ENCODE measurements at regions not wholly inside any gene's neighbourhood (a gene's known extent, or its start where the extent isn't known, plus 50 kb on each side); places are given as distances from the start of the nearest gene placed in this dataset.
"Not testable (repeated sequence)": the region's sequence is repeated elsewhere in the genome, so short reads cannot be mapped to it uniquely, and the experiment has no call there.

DNA sequence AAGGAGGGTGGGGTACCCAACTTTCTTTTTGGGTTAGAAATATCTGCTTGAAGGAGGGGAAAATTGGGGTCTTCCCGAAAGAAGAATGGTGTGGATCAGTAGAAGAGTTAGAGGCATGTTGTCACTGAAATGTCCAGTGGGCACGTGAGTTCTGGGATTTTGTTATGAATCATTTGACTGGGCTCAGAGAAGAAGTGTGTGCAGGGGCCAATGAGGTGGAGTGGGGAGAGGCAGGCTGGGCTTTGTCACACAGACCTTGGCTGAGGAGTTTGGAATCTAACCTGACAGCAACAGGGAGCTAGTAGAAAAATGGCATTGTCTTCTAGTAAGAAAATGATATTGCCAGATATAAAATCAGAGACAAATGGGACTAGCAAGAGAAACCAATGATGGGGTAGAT, 436.8 kb downstream of the MFSD1 start:
- no peak for DNase-seq

DNA sequence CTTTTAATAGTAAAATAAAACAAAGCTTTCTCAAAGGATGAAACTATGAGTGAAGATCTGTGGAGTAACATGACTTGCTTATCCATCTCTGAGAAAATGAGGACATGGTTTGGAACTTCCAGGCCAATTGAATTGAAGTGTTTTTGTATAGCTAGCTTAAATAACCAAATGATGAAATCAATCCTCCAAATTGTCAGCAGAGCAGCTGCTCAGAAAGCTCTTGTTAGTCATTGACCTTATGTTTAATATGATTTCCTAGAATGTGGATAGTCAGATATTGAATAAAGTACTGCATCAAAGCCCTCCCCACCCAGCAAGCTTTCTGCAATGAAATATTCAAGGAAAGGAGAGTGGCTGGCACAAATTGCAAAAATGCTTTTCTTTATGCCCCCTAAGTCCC, 437.2 kb downstream of the MFSD1 start:
- no peak for DNase-seq

DNA sequence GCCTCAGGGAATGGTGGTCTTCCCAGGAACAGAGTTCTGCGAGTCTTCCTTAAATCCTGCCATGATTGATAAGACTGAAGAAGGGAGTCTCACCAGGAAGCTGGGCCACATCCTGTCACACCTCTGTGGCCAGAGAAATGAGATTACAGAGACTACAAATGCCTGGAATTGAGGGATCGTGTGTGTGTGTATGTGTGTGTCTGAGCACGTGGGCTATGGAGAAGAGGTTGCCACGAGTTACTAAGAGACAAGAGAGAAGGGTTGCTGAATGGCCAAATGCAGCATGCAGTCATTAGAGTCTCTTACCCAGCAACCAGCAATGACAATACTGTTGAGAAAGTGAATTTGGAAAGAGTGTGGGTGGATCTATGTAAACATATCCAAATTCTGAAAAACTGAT, 443.1 kb downstream of the MFSD1 start:
- DNase-seq = no peak

DNA sequence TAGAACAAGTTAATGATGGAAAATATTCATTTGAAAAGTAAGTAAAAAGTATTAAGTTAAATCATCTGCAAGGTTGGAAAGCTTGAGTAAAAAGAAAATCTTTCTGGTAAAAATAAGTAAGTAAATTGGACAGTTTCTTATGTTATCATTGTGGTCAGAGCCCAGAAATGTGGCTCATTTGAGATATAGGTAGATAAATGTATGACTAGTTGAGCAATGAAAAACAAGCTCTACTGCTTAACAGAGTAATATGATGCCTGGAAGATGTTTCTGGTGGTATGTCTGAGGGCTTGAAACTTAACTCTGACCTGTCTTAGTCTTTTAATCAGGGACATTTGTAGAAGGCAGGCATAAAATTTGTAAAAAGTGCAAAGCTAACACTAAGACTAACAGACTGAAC, 444.0 kb downstream of the MFSD1 start:
- DNase-seq = no peak

DNA sequence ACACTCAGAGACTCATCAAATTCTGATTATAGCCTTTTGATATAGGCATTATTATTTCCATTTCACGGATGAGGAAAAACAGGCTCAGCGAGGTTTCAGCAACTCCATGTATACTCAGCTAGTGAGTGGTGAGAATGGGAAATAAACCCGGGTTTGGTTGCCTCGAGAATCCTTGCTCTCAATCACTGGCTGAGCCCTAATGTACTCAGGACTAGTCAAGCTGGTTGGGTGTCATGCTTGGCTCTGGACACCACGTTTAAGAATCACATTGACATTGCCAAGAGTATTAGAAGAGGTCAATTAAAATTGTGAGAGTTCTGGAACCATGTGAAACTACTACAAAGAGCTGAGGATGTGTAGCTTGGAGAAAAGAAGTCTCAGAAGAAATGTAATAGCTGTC, 444.5 kb downstream of the MFSD1 start:
- DNase-seq = no peak

DNA sequence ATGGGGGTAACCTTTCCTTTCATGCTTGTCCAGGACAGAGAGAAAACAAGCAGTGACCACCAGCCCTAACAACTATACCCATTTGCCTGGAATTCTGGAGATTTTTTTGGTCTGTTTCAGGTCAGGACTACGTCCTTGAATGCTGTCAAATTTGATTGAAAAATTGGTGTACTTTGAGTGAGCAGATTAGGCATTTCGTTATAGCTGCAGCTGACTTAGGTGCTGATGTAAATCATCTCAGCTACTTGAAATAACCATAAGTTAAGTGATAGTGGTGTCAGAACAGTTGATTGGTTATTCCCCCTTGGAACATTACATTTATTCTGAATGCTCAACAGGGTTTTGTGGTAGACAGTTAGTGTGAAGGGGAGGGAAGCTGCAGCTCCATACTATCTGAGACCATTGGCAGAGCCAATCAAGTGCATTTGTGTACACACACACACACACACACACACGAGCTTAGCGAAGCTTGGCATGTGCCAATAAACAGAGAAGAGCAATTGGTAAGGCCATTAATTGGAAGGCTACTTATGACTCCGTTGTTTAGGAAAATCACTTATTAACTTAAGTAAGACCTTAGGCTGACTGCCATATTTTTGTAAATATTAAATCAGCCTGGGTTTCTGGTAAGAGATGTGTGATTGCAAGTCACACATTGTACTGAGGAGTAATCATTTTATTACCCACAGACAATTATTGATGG, 447.8 kb downstream of the MFSD1 start:
- DNase-seq = no peak

DNA sequence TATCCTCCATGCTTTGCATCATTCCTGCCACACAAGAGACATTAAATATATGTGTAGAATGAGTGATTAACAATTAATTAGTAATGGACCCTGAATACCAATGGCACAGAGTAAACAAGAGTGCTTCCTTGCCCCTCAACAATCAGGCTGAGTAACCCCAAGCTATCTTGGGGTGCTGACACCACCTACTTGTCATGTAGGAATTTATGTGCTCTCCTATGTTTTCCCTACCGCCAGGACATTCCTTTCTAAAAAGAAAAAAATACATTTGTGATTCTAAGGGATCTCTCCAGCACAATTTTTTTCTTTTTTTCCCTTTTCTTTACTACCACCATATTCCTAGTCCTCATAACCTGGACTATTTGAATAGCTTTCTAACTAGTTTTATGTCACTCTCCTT, 449.1 kb downstream of the MFSD1 start:
- DNase-seq = no peak

DNA sequence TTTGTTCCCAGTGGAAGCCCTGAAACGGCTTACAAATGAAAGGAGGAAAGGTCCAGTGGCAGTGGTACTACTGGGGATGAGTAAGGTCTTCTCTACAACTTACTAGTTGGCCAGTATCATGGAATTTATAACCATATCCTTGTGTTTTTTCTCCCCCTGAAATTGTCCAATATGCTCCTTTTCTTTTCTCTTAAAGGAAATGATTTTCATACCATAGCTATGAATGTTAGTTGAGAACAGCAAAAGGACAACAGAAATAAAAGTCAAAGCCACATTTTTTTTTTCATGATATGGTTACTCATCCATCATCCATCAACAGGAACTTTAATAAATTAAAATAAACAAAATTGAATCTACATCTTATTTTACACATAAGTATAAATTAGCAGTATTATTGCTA, 450.4 kb downstream of the MFSD1 start:
- no peak for DNase-seq

DNA sequence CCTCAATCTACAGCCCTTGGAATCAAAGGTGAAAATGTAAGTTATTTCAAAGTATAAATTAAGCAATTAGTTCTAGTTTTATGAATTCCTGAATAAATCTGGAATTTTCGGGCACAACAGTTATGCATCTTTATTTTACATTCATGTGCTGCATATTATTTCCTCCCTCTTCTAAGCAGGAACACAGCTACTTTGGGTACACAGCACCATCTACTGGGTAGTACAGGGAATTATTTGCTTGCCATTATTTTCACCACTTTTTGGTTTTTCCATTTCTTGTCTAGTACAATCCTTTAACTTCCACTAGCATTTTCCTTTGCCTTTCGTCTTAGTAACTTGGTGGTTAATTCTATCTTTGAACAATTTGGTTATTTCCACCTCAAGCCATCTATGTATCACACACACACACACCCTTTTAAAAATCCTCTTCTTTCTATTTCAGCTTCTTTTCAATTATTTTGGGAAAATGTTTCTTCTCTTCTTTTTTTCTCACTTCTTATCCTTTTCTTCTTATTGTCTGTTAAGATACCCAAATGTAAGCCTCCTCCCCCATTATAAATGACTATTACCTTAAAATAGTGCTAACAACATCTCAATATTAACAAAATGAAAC, 451.0 kb downstream of the MFSD1 start:
- peak; percentile 27 for DNase-seq

DNA sequence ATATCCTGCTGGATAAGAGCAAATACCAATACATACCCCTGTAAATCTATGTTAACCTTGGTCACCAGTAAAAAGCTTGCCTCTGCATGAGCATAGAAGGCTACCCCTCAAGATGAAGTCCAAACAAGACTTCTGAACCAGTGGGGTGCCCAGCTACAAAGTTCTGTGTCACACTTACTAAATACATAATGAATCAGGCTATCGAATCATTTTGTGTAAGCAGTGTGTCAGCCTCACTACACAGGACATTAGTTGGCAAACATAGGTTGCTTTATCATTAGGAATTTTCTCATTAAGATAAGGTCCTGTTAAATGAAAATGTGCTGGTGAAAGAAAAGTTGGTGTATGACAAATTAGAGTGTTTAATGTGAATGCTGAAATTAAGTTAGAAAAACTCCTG, 452.0 kb downstream of the MFSD1 start:
- no peak for DNase-seq

DNA sequence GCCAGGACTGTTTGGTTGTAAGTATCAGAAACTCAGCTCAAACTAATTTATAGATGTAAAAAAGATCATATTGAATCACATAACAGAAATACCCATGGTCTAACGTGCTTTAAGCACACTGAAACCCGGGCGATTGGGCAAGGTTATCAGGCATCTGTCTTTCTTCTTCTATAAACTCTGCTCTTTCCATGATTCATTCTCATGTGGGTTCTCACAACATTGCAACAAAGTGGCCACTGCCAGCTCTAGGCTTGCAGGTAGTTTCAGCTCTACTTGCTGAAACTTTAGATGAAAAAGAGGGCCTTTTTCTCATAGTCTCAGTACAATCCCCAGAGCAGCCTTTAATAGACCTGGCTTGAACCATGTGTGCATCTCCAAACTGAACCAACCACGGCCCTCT, 456.1 kb downstream of the MFSD1 start:
- DNase-seq = no peak

DNA sequence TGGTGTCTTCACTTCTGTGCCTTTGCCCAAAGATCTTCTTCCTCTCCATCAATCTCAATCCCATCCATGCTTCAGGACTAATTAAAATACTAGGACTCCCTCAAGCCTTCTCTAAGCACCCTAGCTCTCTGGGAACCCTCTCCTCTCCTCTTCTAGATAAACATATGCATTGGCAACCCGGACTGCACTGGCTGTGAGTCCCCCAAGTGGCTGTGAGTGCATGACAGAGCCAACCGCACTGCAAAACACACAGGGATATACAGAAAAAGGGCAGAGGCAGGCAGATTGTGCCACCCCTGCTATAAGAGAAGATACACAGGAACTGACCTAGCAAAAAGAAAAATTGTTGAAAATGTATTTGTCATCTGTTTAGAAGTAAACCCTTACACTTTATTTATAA, 457.1 kb downstream of the MFSD1 start:
- DNase-seq = no peak

DNA sequence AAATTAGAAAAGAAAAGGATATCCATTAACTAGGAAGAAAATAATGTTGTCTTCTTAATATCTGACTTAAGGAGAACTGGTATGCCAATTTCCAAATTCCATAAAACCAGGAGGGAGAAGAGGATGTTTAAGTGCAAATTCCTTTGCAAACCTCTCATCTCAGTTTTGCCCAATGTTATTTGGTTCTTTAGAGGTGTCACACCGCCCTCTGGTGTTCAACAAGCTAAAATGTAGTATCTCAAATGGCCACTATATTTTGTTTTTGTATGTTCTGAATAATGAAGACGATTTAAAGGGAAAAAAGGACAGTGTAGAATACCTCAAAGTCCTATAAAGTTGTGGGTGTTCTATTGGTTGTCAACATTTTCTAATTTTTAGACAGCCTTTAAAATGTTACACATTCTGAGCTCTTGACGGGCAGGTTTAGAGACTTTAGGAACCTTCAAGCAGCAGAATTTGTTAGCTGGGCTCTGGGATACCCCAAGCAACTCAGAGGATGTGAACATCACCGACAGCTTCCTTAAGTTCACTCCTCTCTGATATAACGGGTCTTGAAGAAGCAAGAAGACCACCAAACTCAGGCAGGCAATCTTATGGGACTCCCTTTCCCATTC, 458.3 kb downstream of the MFSD1 start:
- DNase-seq = peak; percentile 50

DNA sequence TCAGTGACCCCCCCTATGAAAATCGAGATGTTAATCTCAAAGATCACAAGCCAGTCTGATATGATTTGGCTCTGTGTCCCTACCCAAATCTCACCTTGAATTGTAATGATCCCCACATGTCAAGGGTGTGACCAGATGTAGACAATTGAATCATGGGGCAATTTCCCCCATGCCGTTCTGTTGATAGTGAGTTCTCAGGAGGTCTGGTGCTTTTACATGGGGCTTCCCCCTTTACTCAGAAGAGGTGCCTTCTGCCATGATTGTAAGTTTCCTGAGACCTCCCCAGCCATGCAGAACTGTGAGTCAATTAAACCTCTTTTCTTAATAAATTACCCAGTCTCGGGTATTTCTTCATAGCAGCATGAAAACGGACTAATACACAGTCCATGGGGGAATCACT, 459.5 kb downstream of the MFSD1 start:
- not testable (repeated sequence) for DNase-seq

DNA sequence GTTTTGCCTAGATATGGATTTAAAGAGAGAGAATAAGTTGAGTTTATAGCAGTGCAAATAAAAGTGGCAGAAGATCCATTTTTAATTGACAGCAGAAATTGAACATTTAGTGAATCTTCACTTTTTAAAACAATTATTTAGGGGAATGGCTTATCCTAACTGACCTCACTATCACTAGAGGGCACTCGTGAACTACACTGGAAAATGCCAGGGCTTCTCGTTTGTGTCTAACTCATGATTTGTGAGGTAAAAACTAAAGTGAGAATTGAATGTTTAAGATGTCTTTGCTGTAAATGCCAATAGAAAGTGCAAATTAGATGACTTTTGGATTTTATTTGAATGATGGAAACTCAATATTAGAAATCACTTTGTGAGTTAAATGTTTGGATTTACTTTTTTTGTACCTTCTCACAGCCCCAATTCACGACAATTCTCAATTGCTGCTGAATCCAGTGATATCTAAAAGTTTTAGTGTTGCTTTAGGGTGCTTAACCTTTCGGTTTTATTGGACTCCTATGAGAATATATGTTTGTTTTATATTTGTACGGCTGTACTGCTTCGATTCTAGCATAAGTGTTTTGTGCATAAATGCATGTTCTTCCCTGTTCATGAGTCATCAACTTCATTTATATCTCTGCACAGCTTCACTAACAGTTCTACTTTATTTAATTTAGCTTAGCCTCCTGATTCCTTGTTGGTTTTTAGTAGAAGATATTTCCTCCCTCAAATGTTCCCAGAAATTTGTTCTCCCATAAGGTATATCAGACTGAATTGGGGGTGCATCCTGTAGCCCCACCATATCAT, 462.1 kb downstream of the MFSD1 start:
- peak; percentile 41 for DNase-seq

DNA sequence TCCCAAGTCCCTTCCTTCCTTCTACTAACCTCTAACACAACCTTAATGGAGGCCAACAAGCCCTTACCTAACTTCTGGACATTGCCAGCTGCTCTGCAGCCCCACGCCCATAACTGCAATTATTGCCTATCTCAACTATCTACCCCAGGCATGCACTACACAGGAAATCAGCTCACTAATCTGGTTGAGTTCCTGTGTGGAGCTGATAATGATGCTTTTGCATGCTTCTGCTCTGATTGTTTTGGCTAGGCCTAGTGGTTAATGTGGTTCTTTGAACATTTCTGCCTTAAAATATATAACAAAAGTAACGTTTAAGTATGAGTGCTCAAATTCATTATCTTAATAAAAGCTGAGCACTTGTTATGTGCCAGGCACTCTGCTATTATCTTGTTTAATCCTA, 463.9 kb downstream of the MFSD1 start:
- DNase-seq = no peak

DNA sequence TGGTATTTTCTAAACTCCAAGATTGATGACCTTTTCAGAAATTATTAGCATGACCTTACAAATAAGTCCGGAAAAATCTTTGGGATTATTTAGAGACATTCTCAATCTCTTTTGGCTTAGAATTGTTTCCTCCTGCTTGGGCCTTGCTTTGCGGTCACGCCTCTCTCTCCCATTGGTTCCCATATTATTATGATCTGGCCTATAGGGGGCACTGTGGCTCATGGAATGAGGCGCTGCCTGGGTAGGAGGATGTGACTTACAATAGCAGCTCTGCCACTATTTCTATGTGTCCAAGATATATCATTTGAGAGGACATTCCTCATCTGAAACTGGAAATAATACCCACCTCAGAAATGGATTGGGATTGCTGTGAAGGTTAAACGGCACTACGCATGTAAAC, 464.9 kb downstream of the MFSD1 start:
- peak; percentile 48 for DNase-seq

DNA sequence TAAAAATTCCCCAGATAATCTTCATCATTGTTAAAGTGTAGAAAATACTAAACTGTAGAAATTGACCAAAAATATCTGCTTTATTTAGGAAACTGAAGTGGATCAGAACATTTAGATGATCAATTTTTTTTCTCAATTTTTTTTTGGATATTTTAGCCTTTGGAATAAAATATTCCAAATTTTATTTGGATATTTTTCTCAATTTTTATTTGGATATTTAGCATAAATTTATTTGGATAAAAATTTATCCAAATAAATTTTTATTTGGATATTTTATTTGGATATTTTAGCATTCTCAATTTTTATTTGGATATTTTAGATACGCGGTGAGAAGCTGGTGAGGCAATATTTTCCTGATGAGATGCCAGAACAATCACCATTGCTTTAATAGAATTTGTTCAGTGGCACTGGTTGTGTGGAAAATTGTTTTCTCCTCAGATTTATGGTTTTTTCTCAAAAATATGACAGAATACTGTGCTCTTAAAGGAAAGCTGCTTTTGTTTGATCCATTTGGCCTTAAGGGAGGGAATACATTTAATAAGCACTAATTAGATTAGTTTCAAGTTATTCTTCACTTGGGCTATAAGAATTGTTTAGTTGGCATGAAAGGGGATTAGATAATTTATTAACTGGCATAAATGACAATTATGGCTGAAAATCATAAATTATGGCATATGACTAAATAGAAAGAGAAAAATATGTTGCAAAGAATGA, 470.1 kb downstream of the MFSD1 start:
- no peak for DNase-seq

DNA sequence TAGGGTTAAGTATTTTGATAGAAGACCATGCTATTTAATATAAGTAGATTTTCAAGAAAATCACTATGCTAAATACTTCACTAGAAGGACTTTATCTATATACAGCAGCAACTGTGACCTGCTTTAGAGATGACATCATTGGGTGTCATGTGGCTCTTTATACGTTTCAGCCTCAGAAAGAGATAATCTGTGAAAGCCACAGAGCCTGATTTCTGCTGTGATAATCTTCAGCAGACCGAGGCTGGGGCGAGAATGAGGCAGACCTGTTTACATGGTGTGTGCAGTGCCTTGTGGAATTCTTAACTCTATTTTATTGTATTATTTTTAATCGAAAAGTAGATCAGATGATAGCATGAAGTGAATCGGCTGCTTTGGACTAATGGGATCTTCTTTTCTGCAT, 471.2 kb downstream of the MFSD1 start:
- no peak for DNase-seq

DNA sequence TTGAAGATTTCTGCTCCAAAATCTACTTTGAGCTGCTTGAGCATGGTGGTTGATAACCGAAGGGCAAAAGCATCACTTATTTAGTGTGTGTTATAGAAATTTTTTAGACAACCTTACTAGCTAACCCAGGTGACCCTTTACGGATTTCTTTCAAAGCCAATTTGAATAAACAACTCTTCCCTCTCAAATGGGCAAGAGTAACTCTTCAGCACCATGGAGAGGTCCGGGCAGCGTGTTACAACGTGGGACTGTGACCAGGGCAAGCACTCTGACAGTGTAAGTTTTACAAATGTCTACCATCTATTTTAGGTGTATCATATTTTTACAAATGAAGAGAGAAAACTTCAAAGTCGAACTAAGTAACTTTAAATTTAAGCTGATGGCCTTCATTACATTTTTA, 471.8 kb downstream of the MFSD1 start:
- DNase-seq = peak; percentile 20

DNA sequence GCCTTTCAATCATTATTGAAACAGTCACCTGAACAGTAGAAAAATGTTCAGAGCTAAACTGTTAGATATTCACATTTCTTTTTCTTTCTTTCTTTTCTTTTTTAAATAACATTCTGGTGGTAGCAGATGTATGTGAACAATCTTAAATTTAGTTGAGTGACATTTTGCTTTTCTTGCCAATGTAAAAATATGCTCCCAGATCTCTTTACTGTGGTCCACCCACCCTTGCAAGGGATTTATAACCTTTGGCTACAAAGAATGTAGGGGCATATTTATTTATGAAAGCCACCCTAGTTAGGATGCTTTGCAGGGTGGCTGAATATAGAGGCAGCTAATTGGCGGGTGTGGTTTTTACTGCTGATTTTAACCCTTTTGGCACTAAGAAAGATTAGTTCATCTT, 473.9 kb downstream of the MFSD1 start:
- DNase-seq = no peak

DNA sequence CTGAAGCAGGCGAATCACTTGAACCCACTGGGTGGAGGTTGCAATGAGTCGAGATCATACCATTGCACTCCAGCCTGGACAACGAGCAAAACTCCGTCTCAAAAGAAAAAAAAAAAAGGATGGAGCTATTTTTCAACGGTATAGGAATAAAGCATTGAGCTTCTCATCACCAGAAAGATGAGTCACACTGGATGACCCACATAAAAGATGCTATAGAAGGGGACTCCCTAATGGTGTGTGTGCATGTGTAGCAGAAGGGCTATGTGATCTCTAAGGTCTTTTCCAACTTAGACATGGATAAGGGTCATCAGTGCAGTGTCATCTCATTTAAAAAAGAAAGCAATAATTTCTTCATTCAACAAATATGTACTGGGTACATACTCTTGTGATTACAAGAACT, 476.0 kb downstream of the MFSD1 start:
- no peak for DNase-seq
